22Rv1 (cell line): ENCODE measurements at regions not wholly inside any gene's neighbourhood (a gene's known extent, or its start where the extent isn't known, plus 50 kb on each side); places are given as distances from the start of the nearest gene placed in this dataset.

ENCODE experiments used
- ZFX ChIP-seq: fragments of 450-650 bp; IDR thresholded peaks from 2 replicates; pipeline ENCODE4 v1.6.1; 2017; ENCODE audit warnings: antibody characterized with exemption, borderline replicate concordance
- TF ChIP-seq, protein P1 (sequence below): fragments of 450-650 bp; IDR thresholded peaks from 2 replicates; pipeline ENCODE4 v1.5.1; 2017; ENCODE audit warnings: mild to moderate bottlenecking

DNA sequence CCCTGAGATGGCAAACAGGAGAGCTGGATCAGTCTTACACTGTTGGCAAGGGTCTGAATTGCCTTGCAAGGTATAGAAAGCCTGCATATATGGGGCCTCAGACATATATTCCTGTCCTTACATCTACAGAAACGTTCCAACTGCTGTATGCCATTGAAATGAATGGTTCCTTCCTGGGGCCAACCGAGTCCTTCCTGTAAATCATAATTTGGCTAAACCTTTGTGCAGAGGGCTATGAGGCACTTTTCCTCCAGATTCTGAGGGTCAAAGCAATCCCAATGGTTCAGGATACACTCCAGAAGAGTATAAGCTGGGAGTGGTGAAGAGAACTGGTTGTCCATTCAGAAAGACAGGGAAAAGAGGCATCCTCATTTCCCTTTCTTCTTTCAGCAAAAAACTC is 190.5 kb downstream of the PTPRC start:
- TF ChIP-seq, protein P1, sequence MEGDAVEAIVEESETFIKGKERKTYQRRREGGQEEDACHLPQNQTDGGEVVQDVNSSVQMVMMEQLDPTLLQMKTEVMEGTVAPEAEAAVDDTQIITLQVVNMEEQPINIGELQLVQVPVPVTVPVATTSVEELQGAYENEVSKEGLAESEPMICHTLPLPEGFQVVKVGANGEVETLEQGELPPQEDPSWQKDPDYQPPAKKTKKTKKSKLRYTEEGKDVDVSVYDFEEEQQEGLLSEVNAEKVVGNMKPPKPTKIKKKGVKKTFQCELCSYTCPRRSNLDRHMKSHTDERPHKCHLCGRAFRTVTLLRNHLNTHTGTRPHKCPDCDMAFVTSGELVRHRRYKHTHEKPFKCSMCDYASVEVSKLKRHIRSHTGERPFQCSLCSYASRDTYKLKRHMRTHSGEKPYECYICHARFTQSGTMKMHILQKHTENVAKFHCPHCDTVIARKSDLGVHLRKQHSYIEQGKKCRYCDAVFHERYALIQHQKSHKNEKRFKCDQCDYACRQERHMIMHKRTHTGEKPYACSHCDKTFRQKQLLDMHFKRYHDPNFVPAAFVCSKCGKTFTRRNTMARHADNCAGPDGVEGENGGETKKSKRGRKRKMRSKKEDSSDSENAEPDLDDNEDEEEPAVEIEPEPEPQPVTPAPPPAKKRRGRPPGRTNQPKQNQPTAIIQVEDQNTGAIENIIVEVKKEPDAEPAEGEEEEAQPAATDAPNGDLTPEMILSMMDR = no peak
- no peak for TF ChIP-seq ZFX
